Osteoblast (primary cell): ENCODE measurements at regions not wholly inside any gene's neighbourhood (a gene's known extent, or its start where the extent isn't known, plus 50 kb on each side); places are given as distances from the start of the nearest gene placed in this dataset.

Experiments
- DNase-seq: peaks from one replicate; pipeline ENCODE4 v3.0.0; 2011; ENCODE audit warnings: low spot score, mixed read lengths; ENCODE audit not compliant: insufficient read length; ENCODE audit errors: missing footprints
- H2AFZ ChIP-seq: 2 replicates; pipeline ENCODE4 v1.6.0; 2011; ENCODE audit warnings: mild to moderate bottlenecking, low read length
- H3K27ac ChIP-seq: 2 replicates; pipeline ENCODE4 v1.5.1; 2011; ENCODE audit warnings: mild to moderate bottlenecking, low read depth, low read length, moderate library complexity
- H3K27me3 ChIP-seq: 2 replicates; pipeline ENCODE4 v1.6.0; 2012; ENCODE audit warnings: mild to moderate bottlenecking, control low read depth, inconsistent platforms, low read length, moderate library complexity; ENCODE audit not compliant: insufficient read depth
- H3K36me3 ChIP-seq: 2 replicates; pipeline ENCODE4 v1.5.1; 2011; ENCODE audit warnings: mild to moderate bottlenecking, low read length, control low read depth, moderate library complexity; ENCODE audit not compliant: insufficient read depth
- H3K4me1 ChIP-seq: 2 replicates; pipeline ENCODE4 v1.5.1; 2011; ENCODE audit warnings: mild to moderate bottlenecking, low read length, control low read depth, moderate library complexity; ENCODE audit not compliant: insufficient read depth
- H3K4me2 ChIP-seq: 2 replicates; pipeline ENCODE4 v1.6.0; 2011; ENCODE audit warnings: mild to moderate bottlenecking, low read length; ENCODE audit not compliant: insufficient read depth
- H3K4me3 ChIP-seq: fragments of 200-600 bp; sonication (generic); 3 replicates; pipeline ENCODE4 v1.5.1; 2012; ENCODE audit warnings: mild to moderate bottlenecking, low read length, inconsistent platforms; ENCODE audit not compliant: insufficient read depth
- H3K79me2 ChIP-seq: 2 replicates; pipeline ENCODE4 v1.6.0; 2012; ENCODE audit warnings: mild to moderate bottlenecking, low read length, control low read depth, inconsistent platforms; ENCODE audit not compliant: insufficient read depth
- H3K9me3 ChIP-seq: 2 replicates; pipeline ENCODE4 v1.5.1; 2011; ENCODE audit warnings: low read depth, low read length, control low read depth
- H4K20me1 ChIP-seq: 2 replicates; pipeline ENCODE4 v1.6.0; 2012; ENCODE audit warnings: mild to moderate bottlenecking, low read length, control low read depth; ENCODE audit not compliant: insufficient read depth
- TF ChIP-seq, protein P1 (sequence below): IDR thresholded peaks from 2 replicates; pipeline ENCODE4 v1.5.1; 2011; ENCODE audit warnings: mild to moderate bottlenecking, low read depth, low read length, moderate library complexity; ENCODE audit errors: extremely low read depth

DNA sequence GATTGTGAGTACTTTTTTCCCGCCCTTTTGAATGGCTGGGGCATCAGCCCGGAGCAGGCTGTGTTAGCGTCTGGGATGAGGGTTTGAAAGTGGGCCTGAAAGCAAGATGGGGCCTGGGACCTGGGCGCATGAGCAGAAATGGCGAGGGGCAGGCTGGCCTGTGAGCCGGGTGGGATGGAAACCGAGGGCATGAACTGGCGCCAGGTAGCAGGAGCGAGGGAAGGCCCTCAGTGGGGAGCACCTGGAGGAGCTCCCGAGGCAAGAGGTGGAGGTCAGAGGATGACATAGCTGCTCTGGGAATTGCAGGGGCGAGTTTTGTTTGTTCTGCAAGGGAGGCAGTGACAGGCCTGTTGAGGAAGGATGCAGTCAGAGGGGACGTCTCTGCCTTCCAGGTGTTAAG is 68.6 kb downstream of the RGS12 start:
- DNase-seq: no peak
- H3K27me3 ChIP-seq: no peaks in the 10 kb centered on the region
- H2AFZ ChIP-seq: no peak overlapping the region
- H4K20me1 ChIP-seq: peaks cover 13% of the 10 kb centered on the region
- H3K36me3 ChIP-seq: no peaks in the 10 kb centered on the region
- peaks cover 24% of the 10 kb centered on the region for H3K79me2 ChIP-seq
- no peak overlapping the region for H3K27ac ChIP-seq
- H3K9me3 ChIP-seq: no peaks in the 10 kb centered on the region
- H3K4me3 ChIP-seq: no peak overlapping the region
- no peak overlapping the region for H3K4me2 ChIP-seq
- no peaks in the 10 kb centered on the region for H3K4me1 ChIP-seq
- TF ChIP-seq, protein P1, sequence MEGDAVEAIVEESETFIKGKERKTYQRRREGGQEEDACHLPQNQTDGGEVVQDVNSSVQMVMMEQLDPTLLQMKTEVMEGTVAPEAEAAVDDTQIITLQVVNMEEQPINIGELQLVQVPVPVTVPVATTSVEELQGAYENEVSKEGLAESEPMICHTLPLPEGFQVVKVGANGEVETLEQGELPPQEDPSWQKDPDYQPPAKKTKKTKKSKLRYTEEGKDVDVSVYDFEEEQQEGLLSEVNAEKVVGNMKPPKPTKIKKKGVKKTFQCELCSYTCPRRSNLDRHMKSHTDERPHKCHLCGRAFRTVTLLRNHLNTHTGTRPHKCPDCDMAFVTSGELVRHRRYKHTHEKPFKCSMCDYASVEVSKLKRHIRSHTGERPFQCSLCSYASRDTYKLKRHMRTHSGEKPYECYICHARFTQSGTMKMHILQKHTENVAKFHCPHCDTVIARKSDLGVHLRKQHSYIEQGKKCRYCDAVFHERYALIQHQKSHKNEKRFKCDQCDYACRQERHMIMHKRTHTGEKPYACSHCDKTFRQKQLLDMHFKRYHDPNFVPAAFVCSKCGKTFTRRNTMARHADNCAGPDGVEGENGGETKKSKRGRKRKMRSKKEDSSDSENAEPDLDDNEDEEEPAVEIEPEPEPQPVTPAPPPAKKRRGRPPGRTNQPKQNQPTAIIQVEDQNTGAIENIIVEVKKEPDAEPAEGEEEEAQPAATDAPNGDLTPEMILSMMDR: no peak

DNA sequence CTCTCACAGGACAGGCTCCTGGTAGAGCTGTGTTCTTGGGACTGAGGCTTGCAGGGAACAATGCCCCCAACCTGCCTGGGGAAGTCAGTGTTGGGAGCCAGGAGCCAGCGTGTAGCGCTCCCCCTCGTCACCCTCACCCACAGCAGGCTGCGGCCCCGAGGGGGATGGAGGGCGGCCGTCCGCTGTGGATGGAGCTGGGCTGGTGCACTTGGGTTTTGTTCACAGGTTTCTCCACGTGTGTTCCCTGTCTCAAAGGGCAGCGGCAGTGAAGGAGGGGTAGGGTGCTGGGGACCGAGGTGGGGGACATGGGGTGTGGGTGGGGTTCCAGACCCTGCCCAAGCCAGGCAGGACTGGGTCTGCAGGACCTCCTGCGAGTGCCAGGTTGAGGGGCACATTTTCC is 69.1 kb downstream of the RGS12 start:
- no peak for DNase-seq
- no peak overlapping the region for H3K4me2 ChIP-seq
- no peak overlapping the region for H3K4me3 ChIP-seq
- H4K20me1 ChIP-seq: peaks cover 13% of the 10 kb centered on the region
- no peak overlapping the region for H3K27ac ChIP-seq
- TF ChIP-seq, protein P1: no peak
- no peaks in the 10 kb centered on the region for H3K4me1 ChIP-seq
- H3K9me3 ChIP-seq: no peaks in the 10 kb centered on the region
- no peak overlapping the region for H2AFZ ChIP-seq
- no peaks in the 10 kb centered on the region for H3K36me3 ChIP-seq
- H3K79me2 ChIP-seq: peaks cover 20% of the 10 kb centered on the region
- no peaks in the 10 kb centered on the region for H3K27me3 ChIP-seq

DNA sequence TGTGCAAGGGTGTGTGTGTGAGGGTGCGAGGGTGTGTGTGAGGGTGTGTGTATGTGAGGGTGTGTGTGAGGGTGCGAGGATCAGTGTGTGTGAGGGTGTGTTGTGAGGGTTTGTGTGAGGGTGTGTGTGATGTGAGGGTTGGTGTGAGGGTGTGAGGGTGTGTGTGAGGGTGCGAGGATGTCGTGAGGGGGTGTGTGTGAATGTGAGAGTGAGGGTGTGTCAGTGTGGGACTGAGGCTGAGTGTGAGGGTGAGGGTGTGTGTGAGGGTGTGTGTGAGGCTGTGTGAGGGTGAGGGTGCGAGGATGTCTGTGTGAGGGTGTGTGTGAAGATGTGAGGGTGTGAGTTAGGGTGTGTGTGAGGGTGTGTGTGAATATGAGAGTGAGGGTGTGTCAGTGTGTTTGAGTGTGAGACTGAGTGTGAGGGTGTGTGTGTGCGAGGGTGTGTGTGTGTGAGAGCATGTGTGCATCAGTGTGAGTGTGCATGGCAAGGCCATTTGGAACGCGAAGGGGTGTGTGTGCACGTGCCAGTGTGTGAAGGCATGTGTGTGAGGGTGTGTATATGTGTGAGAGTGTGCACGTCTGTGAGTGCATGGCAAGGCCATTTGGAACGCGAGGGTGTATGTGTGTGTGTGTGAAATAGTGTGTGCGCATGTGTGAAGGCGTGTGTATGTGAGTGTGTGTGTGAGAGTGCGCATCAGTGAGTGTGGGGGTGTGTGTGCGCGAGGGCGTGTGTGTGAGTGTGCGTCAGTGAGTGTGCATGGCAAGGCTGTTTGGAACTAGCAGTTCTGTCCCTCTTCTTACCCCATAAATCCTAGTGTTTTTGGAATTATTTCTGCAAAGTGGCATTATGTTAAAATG is 69.8 kb downstream of the RGS12 start:
- H3K9me3 ChIP-seq: no peaks in the 10 kb centered on the region
- H3K79me2 ChIP-seq: peaks cover 19% of the 10 kb centered on the region
- H3K27me3 ChIP-seq: no peaks in the 10 kb centered on the region
- H3K4me3 ChIP-seq: no peak overlapping the region
- H4K20me1 ChIP-seq: peaks cover 13% of the 10 kb centered on the region
- DNase-seq: peak; percentile 50
- H2AFZ ChIP-seq: no peak overlapping the region
- no peaks in the 10 kb centered on the region for H3K4me1 ChIP-seq
- TF ChIP-seq, protein P1: no peak
- H3K27ac ChIP-seq: no peak overlapping the region
- no peak overlapping the region for H3K4me2 ChIP-seq
- no peaks in the 10 kb centered on the region for H3K36me3 ChIP-seq

- Histone ChIP-seq H3K4me3 (no peak overlapping the region), H3K4me2 (no peak overlapping the region), H3K79me2 (peaks cover 23% of the 10 kb centered on the region), H3K9me3 (no peaks in the 10 kb centered on the region), H3K27ac (no peak overlapping the region), H3K27me3 (no peaks in the 10 kb centered on the region), H3K36me3 (no peaks in the 10 kb centered on the region), H2AFZ (no peak overlapping the region), H3K4me1 (no peaks in the 10 kb centered on the region), H4K20me1 (peaks cover 17% of the 10 kb centered on the region)
- peak; percentile 68 for DNase-seq
- TF ChIP-seq, protein P1: no peak
Observed at GRCh38 chr4:3363411-3364141, 70.8 kb downstream of the RGS12 start.
